ENCODE measurements at regions not wholly inside any gene's neighbourhood (a gene's known extent, or its start where the extent isn't known, plus 50 kb on each side); places are given as distances from the start of the nearest gene placed in this dataset.

DNA sequence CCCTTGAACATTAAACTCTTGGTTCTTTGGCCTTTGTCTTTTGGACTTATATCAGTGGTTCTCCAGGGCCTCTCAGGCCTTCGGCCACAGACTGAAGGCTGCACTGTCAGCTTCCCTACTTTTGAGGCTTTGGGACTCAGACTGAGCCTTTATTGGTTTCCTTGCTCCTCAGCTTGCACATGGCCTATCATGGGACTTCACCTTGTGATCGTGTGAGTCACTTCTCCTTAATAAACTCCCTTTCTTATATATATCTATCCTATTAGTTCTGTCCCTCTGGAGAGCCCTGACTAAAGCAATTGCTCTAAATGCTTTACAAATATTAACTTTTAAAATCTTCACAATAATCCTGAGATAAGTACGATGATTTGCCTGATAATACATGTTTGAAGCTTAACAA, 353.6 kb upstream of the TRIB2 start:
- H3K4me1 Mint-ChIP-seq (ENCODE audit: low read depth, unreplicated experiment), result no peaks in the 10 kb centered on the region
- DNase-seq, result no peak
- TF ChIP-seq, protein P1, sequence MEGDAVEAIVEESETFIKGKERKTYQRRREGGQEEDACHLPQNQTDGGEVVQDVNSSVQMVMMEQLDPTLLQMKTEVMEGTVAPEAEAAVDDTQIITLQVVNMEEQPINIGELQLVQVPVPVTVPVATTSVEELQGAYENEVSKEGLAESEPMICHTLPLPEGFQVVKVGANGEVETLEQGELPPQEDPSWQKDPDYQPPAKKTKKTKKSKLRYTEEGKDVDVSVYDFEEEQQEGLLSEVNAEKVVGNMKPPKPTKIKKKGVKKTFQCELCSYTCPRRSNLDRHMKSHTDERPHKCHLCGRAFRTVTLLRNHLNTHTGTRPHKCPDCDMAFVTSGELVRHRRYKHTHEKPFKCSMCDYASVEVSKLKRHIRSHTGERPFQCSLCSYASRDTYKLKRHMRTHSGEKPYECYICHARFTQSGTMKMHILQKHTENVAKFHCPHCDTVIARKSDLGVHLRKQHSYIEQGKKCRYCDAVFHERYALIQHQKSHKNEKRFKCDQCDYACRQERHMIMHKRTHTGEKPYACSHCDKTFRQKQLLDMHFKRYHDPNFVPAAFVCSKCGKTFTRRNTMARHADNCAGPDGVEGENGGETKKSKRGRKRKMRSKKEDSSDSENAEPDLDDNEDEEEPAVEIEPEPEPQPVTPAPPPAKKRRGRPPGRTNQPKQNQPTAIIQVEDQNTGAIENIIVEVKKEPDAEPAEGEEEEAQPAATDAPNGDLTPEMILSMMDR (IDR thresholded peaks at IDR 0.05; ENCODE audit: partially characterized antibody, unreplicated experiment), result no peak
- H3K9me3 Mint-ChIP-seq (ENCODE audit: unreplicated experiment), result no peaks in the 10 kb centered on the region
- H3K27ac Mint-ChIP-seq (ENCODE audit: unreplicated experiment), result no peak overlapping the region
- H3K4me3 Mint-ChIP-seq (ENCODE audit: unreplicated experiment), result no peak overlapping the region
- no peaks in the 10 kb centered on the region for H3K36me3 Mint-ChIP-seq (ENCODE audit: unreplicated experiment)
- no peaks in the 10 kb centered on the region for H3K27me3 Mint-ChIP-seq (ENCODE audit: unreplicated experiment)

DNA sequence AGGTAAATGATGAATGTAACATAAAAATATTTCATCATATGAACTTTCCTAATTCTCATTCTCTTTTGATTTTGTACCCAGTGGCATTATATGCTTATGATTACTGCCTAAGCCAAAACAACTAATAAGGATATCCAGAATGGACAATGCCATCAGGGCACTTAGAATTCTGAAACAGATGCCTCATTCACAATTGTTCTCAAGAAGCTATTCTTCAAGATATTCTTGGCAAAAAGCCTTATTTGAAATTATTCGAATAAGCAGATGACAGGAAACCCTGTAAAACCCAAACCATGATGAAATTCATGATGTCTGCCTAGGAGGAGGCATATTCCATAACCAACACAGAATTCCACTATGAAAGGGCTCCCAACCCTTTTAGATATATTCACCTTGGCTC, 353.2 kb upstream of the TRIB2 start:
- Mint-ChIP-seq H3K4me1 (ENCODE audit: low read depth, unreplicated experiment) (no peaks in the 10 kb centered on the region), H3K27me3 (ENCODE audit: unreplicated experiment) (no peaks in the 10 kb centered on the region), H3K27ac (ENCODE audit: unreplicated experiment) (no peak overlapping the region), H3K36me3 (ENCODE audit: unreplicated experiment) (no peaks in the 10 kb centered on the region), H3K9me3 (ENCODE audit: unreplicated experiment) (no peaks in the 10 kb centered on the region), H3K4me3 (ENCODE audit: unreplicated experiment) (no peak overlapping the region)
- no peak for DNase-seq
- TF ChIP-seq, protein P1 (IDR thresholded peaks at IDR 0.05; ENCODE audit: partially characterized antibody, unreplicated experiment), result no peak

DNA sequence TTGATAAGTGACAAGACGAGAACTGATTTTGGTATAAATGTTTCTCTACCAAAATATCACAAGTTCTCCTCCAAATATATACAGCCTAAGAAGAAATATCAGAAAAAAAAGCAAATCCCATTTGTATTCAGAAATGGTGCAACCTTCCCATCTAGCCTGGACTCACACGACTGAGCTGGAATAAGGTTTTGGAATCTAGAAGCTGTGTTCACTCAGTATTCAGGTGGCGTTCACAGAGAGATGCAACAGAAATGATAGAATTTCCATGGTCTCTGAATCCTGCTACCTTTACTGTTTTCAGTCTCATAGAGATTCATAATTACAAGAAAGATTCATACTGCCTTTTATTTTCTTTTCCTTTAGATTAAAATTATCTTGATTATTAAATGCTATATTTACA, 347.2 kb upstream of the TRIB2 start:
- Mint-ChIP-seq H3K9me3 (ENCODE audit: unreplicated experiment) (no peaks in the 10 kb centered on the region), H3K27ac (ENCODE audit: unreplicated experiment) (no peak overlapping the region), H3K36me3 (ENCODE audit: unreplicated experiment) (no peaks in the 10 kb centered on the region), H3K4me1 (ENCODE audit: low read depth, unreplicated experiment) (no peaks in the 10 kb centered on the region), H3K4me3 (ENCODE audit: unreplicated experiment) (no peak overlapping the region), H3K27me3 (ENCODE audit: unreplicated experiment) (no peaks in the 10 kb centered on the region)
- DNase-seq, result no peak
- TF ChIP-seq, protein P1 (IDR thresholded peaks at IDR 0.05; ENCODE audit: partially characterized antibody, unreplicated experiment), result no peak

DNA sequence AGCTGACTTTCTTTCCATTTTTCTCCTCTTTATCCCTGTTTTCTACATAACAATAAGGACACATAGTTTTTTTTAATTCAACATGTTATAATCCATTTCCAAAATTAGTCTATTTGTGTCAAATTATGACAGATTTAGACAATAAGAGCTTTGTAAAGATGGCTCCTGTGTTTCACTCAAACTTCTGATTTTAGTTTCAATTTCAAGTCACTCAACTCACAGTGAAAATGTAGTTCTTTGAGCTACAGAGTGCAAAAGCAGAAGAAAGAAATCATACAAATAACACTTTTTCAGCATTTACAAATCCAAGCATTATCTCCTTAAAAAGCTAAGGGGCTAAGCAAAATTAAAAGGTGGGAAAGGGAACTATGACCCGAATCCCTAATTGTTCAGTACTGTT, 340.7 kb upstream of the TRIB2 start:
- TF ChIP-seq, protein P1 (IDR thresholded peaks at IDR 0.05; ENCODE audit: partially characterized antibody, unreplicated experiment), result no peak
- H3K27me3 Mint-ChIP-seq (ENCODE audit: unreplicated experiment), result no peaks in the 10 kb centered on the region
- no peaks in the 10 kb centered on the region for H3K4me1 Mint-ChIP-seq (ENCODE audit: low read depth, unreplicated experiment)
- no peaks in the 10 kb centered on the region for H3K9me3 Mint-ChIP-seq (ENCODE audit: unreplicated experiment)
- no peak overlapping the region for H3K27ac Mint-ChIP-seq (ENCODE audit: unreplicated experiment)
- no peak for DNase-seq
- no peaks in the 10 kb centered on the region for H3K36me3 Mint-ChIP-seq (ENCODE audit: unreplicated experiment)
- H3K4me3 Mint-ChIP-seq (ENCODE audit: unreplicated experiment), result no peak overlapping the region

DNA sequence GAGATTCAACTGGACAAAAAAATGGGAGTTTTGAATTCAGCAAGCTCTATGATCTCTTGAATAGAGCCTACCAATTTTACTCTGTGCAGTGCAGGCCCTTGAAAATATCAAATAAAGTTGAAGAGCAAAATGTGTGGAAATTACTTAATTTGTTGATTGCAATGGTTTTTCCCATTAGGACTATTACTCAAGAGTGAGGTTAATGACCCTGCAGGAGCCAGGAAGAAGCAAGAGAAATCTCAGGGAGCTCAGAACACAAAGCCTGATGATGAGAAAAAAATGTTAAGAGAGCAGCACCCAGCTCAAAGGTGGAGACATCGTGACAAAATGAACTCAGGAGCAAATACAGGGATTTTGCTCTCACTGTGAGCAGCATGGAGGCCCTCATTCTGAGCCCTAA, 337.6 kb upstream of the TRIB2 start:
- no peaks in the 10 kb centered on the region for H3K27me3 Mint-ChIP-seq (ENCODE audit: unreplicated experiment)
- no peak for DNase-seq
- H3K4me1 Mint-ChIP-seq (ENCODE audit: low read depth, unreplicated experiment), result peaks cover 5% of the 10 kb centered on the region
- H3K9me3 Mint-ChIP-seq (ENCODE audit: unreplicated experiment), result no peaks in the 10 kb centered on the region
- no peak overlapping the region for H3K27ac Mint-ChIP-seq (ENCODE audit: unreplicated experiment)
- TF ChIP-seq, protein P1 (IDR thresholded peaks at IDR 0.05; ENCODE audit: partially characterized antibody, unreplicated experiment), result no peak
- no peaks in the 10 kb centered on the region for H3K36me3 Mint-ChIP-seq (ENCODE audit: unreplicated experiment)
- H3K4me3 Mint-ChIP-seq (ENCODE audit: unreplicated experiment), result no peak overlapping the region
